Occipital lobe (tissue), 1 donor: ENCODE measurements at regions not wholly inside any gene's neighbourhood (a gene's known extent, or its start where the extent isn't known, plus 50 kb on each side); places are given as distances from the start of the nearest gene placed in this dataset.
"Not testable (repeated sequence)": the region's sequence is repeated elsewhere in the genome, so short reads cannot be mapped to it uniquely, and the experiment has no call there.

Experiments
- DNase-seq: peaks from one replicate; lab custom pipeline; 2025; lab: John Stamatoyannopoulos, UW

DNA sequence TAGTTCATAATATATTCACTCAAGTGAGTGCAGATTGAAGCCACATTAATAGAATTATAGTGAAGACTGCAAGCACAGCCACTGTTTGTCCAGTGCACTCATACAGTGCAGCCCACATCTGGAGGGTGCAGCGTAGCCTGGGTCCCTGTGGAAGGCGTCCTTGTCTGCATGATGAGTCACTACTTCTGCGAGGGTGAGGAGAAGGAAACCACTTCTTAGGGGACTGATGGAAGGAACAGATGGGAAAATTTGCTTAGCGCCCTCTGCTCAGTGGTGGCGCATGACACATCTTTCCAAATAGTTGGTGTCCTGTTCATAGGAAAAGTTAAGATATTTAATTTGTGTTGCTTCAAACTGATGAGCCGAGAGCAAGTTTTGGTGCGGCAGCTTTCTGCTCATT, 330.4 kb upstream of the SMIM21 start:
- no peak for DNase-seq

DNA sequence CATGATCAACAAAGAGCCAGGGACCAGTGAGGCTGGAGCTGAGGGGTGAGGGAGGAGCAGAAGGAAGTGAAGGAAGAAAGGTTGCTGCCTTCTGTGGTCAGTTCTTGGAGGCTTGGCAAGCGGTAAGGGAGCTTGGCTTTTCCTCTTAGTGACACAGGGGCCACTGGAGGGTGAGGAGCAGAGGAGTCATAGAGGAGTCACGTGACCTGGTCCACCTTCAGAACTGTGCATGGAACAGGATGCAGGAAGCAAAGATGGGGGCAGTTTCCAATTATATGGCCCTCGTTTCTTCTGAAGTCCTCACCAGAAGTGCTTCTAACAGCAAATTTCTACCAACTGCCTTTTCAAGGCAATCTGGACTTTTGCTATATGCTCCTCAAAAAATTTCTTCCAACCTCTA, 326.9 kb upstream of the SMIM21 start:
- no peak for DNase-seq

DNA sequence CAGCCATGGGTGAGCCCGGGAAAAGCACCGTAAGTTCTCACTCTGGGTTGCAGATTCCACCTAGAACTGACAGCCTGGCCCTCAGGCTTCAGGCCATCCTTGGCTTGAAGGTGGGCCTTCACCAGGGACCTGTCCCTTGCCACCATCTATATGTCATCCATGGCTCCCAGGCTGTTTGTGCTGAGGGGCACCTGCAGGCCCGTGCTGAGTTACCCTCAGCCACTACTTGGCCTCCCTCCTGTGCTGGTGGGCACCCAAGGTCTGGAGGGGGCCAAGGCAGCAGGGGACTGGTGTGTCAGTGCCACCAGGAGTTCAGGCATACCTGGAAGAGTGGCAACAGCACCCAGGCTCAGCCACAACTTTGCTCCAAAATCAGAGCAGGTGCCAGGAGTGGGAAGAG, 326.2 kb upstream of the SMIM21 start:
- DNase-seq, result no peak

DNA sequence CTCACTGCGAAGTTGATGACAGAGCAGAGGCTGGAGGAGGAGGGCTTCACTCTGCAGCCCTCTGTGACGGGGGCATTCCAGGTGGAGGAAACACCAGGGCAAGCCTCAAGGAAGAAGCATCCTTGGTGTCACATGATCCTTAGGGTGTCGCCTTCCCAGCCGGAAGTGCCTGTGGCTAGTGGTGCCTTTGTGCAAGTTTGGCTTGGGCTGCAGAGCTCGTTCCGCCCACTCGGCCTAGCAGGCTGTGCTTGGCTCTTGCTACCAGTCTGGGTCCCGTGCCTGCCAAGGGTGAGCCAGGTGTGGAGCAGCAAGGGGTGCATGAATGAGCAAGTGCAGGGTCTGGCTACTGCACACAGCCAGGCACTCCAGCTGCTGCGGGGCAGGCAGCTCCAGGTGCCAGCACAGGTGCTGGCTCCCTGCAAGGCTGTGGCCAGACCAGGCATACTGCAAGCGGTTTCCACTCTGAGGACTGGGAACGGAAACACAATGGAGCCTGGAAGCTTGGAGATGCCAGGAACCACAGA, 325.3 kb upstream of the SMIM21 start:
- no peak for DNase-seq

DNA sequence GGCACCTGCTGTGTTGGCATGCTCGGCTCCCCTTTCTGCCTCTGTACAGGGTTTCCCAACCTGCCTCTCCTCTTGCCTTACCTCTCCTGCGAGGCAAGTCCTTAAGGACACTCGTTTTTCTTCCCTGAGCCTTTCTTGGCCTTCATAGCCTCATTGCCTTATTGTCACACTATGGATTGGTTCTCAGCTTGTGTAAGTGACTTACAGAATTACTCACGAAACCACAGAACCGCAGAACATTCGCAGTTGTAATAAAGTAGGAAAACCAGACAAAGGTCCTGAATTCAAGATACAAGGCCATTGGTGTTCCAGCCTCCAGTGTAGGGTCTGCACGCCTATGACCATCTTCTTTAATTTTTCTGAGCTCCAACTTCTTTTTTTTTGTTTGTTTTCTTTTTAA, 317.6 kb upstream of the SMIM21 start:
- no peak for DNase-seq

DNA sequence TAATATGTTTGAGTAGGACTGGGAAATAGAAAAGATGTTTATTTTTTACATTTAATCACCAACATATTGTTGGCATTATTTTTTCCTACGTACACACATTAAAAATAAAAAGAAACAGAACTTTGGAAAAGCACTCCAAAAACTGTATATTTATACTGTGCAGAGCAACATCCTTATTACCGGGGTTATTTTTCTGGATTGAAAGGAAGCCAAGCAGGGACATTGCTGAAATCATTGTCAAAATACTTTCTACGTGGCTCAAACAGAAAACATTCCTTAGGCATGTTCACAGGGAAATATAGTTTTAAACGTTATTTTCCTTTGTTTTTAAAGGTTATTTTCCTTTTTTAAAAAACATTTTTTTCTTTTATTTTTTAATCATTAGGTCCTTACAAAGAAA, 315.0 kb upstream of the SMIM21 start:
- DNase-seq, result no peak

DNA sequence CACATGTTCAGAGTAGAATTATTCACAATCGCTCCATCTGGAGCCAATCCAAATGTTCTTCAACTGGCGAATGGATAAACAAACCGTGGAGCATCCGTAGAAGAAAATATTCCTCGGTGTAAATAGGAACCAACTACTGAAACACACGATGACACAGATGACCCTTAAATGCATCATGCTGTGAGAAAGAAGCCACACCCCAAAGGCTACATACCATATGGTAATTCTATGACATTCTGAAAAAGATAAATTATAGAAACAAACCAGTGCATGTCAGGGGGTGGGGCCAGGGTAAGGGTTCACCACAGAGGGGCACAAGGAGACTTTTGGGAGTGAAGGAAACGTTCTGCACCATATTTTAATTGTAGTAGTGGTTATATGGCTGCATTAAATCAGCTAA, 312.2 kb upstream of the SMIM21 start:
- no peak for DNase-seq

DNA sequence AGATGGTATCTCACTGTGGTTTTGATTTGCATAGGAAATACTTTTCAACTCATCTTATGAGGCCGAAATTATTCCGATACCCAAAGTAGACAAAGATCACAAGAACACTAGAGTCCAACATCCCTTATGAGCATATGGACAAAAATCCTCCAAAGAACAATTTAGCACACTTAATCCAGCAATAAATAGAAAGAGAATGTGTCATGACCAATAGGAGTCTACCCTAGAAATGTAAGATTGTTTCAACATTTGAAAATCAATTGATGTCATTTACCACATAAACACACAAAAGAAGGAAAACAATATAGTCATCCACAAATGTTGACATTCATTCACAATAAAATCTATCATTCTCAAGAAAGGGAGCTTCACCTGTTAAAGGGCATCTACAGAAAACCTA, 307.8 kb upstream of the SMIM21 start:
- no peak for DNase-seq

DNA sequence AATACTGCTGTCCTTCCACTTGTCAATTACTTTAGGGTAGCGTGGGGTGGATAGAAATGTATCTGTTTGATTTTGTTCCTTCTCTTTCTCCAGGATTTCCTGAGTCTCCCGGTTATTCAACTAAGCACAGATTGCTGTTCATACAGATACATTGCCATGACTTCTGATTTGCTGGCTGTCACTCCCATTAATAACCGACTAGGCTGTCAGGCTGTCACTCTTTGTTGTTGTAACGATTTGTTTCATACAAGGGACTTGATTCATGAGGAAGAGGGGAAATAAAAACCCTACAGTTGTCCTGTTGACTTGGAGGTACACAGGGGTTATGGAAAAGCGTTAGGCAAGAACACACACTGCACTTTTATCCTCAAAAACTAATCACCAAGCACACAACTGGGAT, 302.7 kb upstream of the SMIM21 start:
- no peak for DNase-seq

DNA sequence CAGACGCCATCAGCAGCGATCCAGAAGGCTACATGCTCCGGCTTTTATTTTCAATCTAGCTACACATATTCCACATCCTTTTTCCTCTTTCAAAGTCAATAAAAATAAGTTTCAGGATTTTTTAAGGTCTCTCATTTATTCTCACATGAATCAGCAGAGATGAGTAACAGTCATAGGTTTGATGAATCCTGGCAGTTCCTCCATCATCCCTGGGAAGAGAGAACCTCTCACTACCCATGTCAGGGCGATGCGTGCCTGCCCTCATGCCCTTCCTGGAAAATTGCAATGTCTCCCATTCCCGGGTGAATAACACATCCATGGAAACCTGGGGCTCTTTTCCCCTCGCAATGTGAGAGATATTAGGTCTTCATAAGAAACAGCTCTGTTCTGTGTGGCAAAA, 301.1 kb upstream of the SMIM21 start:
- no peak for DNase-seq

DNA sequence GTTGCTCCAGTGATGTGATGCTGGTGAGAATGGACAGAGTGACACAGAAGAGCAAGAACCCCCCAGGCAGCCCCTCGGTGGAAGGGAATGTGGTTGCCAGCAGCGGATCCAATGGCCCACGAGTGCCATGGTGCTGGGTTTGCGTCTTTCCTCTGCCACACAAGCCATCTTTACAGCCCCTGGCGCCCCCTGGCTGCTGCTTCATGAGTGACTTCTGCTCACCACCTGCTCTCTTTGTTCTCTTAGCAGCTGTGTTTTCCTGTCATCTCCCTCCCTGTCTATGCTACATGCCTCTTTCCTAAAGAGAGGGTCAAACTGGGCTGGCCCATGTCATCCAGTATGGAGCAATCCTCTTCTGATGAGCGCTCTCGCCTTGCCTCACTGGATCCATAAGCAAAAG, 300.0 kb upstream of the SMIM21 start:
- DNase-seq, result peak; percentile 8

DNA sequence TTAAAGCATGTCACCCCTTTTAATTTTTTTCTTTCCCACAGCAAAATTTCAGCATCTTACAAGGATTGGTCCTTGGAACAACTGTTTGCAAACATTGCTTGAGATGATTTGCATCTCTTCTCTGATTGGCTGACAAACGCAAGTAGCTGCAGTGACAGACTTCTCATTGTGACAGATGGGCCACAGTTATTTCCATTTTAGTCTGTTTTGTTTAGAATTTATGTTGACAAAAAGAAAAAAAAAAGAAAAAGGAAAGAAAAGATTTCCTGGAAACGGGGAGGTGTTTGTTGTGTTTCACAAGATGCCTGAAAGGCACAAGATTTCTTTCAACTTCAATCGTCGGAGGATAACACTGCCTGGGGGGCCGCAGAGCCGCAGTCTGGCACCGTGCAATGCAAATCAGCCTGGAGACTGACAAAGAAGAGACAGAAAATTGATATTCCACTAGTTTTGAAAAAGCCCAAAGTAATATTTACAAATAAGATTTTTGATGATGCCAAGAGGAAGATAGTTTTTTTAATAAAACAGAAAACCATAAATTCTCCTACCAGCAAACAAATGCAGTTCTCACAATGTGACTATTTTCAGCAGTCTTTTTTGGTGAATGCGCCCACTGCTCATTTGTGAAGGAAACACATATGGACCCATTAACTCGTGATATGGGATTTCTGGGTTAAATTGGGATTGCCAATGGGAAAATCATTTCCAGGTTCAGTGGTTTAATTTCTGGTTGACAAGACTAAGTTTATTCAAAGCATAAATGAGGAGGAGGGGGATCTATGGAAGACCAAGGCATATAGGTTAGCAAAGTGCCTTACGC, 296.2 kb upstream of the SMIM21 start:
- DNase-seq, result no peak

DNA sequence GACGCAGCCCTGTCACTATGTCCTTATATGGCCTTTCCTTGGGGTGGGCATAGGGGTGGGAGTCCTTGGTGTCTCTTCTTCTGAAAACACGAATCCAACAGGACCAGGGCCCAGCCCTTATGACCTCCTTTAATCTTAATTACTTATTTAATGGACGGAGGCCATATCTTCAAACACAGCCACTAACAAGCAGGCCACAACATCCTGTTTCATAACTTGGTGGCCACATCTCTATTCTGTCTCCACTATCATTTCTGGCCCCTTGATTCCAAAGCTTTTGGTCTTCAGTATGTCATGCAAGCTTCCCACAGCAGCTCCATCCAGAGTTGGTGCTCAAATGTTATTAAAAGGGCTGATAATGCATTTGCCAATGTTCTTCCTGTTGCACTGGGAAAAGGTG, 287.3 kb upstream of the SMIM21 start:
- no peak for DNase-seq

DNA sequence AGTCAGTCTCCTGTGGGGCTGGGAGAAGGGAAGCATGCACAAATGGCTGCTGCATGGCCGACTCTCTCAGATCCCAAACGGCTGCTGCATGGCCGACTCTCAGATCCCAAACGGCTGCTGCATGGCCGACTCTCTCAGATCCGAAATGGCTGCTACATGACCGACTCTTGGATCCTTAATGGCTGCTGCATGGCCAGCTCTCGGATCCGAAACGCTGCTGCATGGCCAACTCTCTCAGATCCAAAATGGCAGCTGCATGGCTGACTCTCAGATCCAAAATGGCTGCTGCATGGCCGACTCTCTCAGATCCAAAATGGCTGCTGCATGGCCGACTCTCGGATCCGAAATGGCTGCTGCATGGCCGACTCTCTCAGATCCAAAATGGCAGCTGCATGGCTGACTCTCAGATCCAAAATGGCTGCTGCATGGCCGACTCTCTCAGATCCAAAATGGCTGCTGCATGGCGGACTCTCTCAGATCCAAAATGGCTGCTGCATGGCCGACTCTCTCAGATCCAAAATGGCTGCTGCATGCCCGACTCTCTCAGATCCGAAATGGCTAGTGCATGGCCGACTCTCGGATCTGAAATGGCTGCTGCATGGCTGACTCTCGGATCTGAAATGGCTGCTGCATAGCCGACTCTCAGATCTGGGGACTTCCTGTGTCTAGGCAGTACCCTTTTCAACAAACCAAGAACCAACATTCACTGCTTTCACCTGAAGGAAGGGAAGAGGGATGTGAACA, 284.8 kb upstream of the SMIM21 start:
- DNase-seq, result not testable (repeated sequence)

DNA sequence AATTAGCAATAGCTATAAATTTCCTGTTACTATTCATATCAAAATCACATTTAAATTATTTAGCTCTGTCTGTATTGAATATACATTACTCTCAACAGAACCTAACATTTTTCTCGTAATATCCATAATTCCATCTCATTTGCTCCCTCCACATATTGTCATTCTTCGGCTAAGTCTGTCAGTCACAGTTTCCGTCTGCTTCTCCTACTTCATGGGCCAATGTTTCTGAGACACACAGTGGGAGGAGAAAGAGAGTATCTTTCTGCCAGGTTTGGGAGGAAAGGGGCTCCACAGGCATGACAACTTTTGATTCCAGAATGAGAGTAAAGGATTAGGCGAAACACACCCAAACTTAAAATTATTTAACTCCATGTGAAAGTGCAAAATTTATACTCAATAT, 273.1 kb upstream of the SMIM21 start:
- DNase-seq, result no peak

DNA sequence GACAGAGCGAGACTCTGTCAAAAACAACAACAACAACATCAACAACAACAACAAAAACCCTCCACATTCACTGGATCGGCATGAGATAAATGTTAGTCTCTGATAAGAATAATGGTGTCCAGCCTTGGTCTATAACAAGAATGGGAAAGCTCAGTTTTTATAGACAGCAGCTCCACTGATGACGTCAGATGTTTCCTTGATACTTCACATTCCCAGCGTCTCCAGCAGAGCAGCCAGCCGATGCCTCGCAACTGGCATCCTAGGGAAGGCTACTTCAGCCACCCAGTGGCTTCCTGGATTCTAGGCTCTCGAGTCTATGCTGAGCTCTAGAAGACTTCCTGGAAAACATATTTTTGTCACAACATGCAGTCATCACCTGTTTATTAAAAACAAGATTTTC, 271.4 kb upstream of the SMIM21 start:
- no peak for DNase-seq

DNA sequence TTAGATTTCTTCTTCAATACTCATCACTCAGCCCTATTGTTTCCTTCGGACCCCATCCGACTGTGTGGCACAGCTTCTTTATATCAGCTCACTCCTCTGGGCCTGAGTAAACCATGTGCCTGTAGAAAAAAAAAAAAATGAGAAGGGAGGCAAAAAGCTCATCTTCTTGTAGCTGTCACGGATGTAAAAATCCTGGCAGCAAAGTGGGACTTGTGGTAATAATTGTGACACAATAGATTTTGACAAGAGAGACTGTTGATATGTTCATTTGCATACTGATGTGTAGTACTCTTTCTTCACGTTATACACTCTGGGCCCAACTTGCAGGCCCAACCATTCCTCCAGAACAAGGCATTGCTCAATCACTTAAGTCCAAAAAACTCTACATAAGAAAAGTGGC, 270.0 kb upstream of the SMIM21 start:
- DNase-seq, result no peak

DNA sequence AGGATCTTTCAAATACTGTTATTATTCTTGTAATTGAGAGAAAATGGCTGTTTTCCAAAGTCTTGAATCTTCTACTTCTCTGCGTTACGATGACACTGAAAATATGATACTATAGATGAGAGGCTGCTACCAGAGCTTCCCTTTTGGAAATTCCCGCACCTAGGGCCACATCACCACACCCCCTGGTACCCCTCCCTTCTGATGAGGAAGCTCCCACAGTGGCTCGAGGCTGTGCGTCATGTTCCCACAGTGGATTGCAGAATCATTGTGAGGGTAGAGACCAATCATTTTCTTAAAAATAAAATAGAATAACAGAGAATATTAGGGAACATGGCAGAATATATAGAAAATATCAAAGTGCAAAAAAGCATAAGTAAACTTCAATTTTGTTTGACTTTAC, 268.9 kb upstream of the SMIM21 start:
- no peak for DNase-seq

DNA sequence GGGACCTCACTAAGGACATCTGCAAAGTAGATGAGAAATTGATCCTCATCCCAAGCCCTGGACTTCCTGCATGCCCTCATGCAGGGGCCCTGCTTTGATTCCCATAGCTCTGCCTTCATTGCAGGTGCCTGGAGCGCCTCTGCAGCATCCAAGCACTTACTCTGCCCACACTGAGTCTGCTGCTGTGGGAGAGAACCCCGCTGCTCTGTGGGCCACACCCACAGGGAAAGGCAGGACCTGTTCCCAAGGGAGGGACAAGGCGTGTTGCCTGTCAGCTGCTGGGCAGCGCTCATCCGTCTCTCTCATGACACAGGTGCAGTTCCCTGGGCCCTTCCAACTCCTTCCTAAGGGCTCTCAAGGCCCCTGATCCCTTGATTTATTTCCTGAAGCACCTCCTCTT, 266.8 kb upstream of the SMIM21 start:
- DNase-seq, result no peak

DNA sequence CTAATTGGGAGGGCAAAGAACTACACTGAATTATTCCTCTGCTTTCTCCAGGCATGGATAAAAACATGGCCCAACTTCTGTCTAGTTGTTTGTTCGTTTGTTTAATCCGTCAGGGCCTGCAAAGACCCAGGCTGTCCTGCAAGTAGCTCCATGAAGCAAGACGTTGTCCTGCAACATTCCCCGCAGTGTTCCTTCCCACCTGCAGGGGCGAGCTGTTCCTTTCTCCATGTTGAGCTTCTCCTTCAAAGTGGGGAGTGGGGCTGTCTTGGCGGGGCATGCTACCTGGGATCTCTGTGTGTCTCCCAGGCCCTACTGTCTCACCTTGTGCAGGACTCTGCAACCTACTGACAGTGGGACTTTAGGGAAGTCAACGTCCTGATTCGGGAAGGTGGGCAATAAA, 264.0 kb upstream of the SMIM21 start:
- no peak for DNase-seq

DNA sequence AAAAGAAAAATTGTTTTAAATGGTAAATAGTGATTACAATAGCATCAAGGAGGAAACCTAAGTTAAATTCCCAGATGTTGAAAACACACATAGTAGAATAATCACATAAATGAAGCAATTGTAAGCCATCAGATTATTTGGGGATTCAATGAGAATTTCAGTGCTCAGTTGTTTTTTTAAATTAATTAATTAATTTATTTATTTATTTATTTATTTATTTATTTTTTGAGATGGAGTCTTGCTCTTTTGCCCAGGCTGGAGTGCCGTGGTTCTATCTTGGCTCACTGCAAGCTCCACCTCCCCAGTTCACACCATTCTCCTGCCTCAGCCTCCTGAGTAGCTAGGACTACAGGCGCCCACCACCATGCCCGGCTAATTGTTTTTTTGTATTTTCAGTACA, 262.8 kb upstream of the SMIM21 start:
- DNase-seq, result not testable (repeated sequence)

DNA sequence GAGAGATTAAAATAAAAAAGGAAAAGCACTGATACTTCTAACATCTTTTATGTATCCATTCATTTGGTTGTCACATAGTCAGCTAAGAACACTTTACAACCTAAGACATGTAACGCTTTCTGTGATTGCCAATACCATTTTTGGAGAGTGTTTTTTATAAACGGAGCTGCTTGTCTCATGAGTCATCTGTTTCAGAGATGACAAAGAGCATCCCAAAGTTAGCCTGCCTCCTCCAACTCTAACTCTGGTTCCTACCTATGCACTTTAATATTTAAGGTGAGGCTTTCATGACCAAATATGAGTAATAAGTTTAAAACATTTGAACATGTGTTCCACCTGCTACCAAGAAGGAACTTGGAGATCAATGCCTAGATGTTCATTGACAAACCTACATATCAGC, 260.1 kb upstream of the SMIM21 start:
- DNase-seq, result no peak

DNA sequence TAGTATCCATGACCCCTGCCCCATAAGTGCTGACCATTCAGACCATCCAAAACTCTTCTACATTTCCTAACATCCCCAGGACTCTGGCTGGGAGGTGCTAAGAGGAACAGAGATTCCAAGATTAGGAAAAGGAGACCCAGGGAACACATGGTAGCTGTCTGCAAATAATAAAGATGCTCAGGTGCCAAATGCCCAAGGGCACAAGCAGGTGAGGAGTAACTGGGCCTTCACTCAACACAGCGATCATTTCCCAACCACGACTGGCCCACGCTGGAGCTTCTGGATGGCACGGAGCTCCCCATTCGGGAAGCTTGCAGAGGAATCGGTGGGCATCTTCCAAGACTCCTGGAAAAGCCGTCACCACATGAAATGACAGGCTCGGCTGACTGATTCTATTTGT, 255.9 kb upstream of the SMIM21 start:
- no peak for DNase-seq
